ENCODE measurements at regions not wholly inside any gene's neighbourhood (a gene's known extent, or its start where the extent isn't known, plus 50 kb on each side); places are given as distances from the start of the nearest gene placed in this dataset.

DNA sequence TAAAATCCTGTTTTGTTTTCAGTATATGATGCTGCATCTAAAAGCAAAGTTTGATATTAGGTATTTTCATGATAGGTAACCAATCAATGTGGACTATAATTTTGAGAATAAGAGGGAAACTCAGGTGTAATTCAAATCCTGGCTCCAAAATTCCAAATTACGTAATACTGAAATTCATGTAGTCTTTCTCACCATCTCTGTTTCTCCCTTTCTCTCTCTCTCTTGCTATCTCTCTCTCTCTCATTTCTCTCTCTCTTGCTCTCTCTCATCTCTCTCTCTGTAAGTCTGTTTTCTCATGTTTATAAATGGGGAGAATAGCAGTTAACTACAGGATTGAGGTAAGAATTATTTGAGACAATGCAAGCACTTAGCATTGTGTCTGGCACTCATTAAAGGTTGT, 401.1 kb upstream of the TLE4 start:
- Mint-ChIP-seq H3K4me3 (no peak overlapping the region), H3K27me3 (peaks cover 8% of the 10 kb centered on the region), H3K27ac (no peak overlapping the region), H3K4me1 (no peaks in the 10 kb centered on the region), H3K9me3 (peaks cover 7% of the 10 kb centered on the region), H3K36me3 (ENCODE audit: low read depth) (no peaks in the 10 kb centered on the region)
- ChIA-PET CTCF (no interaction called here), POLR2A (no interaction called here)
- intact Hi-C loops (cut with micrococcal nuclease): no loop called here
- ATAC-seq (ENCODE audit: low read depth) (no peak), DNase-seq (no peak)
- TF ChIP-seq, protein P1, sequence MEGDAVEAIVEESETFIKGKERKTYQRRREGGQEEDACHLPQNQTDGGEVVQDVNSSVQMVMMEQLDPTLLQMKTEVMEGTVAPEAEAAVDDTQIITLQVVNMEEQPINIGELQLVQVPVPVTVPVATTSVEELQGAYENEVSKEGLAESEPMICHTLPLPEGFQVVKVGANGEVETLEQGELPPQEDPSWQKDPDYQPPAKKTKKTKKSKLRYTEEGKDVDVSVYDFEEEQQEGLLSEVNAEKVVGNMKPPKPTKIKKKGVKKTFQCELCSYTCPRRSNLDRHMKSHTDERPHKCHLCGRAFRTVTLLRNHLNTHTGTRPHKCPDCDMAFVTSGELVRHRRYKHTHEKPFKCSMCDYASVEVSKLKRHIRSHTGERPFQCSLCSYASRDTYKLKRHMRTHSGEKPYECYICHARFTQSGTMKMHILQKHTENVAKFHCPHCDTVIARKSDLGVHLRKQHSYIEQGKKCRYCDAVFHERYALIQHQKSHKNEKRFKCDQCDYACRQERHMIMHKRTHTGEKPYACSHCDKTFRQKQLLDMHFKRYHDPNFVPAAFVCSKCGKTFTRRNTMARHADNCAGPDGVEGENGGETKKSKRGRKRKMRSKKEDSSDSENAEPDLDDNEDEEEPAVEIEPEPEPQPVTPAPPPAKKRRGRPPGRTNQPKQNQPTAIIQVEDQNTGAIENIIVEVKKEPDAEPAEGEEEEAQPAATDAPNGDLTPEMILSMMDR (IDR thresholded peaks at IDR 0.05): no peak

- CTCF ChIA-PET: no interaction called here
- no peaks in the 10 kb centered on the region for H3K27me3 Mint-ChIP-seq
Measured at GRCh38 chr9:79173932-79174331, 397.8 kb upstream of the TLE4 start.

DNA sequence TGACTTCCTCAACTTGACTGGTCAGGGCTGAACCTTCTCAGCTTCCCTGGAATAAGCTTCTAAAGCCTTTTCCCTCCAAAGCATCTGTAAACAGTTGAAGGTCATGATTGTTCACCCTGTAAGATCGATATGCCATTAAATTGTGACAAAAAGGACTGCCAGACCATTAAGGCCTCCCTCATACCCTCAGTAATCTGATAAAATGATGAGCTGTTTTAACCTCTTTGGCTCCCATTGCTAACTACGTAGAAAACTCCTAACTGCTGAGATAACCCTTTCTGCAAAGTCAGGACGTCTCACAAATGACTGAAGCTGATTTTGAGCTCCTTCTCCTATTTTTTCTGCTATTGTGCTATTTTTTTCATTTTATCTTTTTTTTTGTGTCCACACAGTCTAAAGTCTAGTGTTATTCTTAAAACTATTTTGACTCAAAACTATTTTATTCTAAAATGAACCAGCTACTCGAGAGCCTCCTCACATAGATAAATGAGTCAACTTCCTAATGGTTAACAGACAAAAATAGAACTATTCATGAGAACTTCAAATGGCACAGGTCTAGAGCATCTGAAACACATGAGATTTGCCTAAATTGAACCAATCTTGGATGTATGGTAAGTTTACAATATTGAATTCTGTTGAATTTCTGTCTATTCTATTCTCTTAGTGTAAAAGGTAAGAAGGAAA, 395.6 kb upstream of the TLE4 start:
- POLR2A ChIA-PET: no interaction called here
- H3K27ac Mint-ChIP-seq: no peak overlapping the region
- CTCF ChIA-PET: no interaction called here
- H3K4me1 Mint-ChIP-seq: no peaks in the 10 kb centered on the region
- DNase-seq (no peak), ATAC-seq (ENCODE audit: low read depth) (no peak)
- intact Hi-C loops (cut with micrococcal nuclease): no loop called here
- no peaks in the 10 kb centered on the region for H3K27me3 Mint-ChIP-seq
- TF ChIP-seq, protein P1 (IDR thresholded peaks at IDR 0.05): no peak
- H3K4me3 Mint-ChIP-seq: no peak overlapping the region
- no peaks in the 10 kb centered on the region for H3K36me3 Mint-ChIP-seq (ENCODE audit: low read depth)
- no peaks in the 10 kb centered on the region for H3K9me3 Mint-ChIP-seq

More at GRCh38 chr9:79173932-79174331, 397.8 kb upstream of the TLE4 start:
- Mint-ChIP-seq H3K4me1 (no peaks in the 10 kb centered on the region), H3K36me3 (ENCODE audit: low read depth) (no peaks in the 10 kb centered on the region), H3K27ac (no peak overlapping the region), H3K4me3 (no peak overlapping the region), H3K9me3 (peaks cover 7% of the 10 kb centered on the region)
- TF ChIP-seq, protein P1 (IDR thresholded peaks at IDR 0.05): no peak
- no peak for ATAC-seq (ENCODE audit: low read depth)
- POLR2A ChIA-PET: no interaction called here
- intact Hi-C loops (cut with micrococcal nuclease): no loop called here
- no peak for DNase-seq

DNA sequence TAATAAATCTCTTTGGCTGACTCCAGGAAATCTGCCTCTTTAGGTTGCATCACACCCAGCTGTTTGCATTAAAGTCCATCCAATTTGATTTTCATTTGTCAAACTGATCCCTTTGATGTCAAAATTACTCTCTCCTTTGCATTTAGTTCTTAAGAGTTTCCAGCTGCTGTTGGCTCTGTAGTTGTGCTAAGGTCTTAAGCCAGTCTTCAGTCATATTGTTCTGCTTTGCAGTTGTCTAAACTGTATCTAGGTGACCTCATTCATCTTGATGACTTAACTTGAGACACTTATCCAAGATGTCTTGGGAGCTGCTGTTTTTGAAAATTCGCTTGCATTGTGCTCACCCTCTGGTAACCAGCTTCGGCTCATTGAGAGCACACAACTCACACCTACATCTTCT, 386.9 kb upstream of the TLE4 start:
- POLR2A ChIA-PET: no interaction called here
- CTCF ChIA-PET: no interaction called here
- ATAC-seq (ENCODE audit: low read depth): no peak
- Mint-ChIP-seq H3K36me3 (ENCODE audit: low read depth) (no peaks in the 10 kb centered on the region), H3K27ac (no peak overlapping the region), H3K9me3 (peaks cover 4% of the 10 kb centered on the region), H3K27me3 (peaks cover 2% of the 10 kb centered on the region), H3K4me3 (no peak overlapping the region), H3K4me1 (no peaks in the 10 kb centered on the region)
- TF ChIP-seq, protein P1 (IDR thresholded peaks at IDR 0.05): no peak
- intact Hi-C loops (cut with micrococcal nuclease): no loop called here
- DNase-seq: no peak

DNA sequence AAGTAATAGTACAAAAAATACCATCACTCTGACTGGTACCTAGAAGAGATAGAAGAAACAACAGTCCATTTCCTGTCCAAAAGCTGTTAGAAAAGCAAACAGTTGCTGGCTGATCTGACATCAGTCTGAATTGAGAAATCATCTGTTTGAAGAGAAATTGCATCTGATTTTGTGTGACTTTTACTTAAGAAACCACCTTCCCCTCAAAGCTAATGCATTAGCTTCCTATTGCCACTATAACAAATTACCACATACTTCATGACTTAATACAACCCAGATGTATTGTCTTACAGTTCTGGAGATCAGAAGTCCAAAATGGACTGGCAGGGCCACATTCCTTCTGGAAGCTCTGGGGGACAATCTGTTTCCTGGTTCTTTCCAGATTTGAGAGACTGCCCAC, 385.9 kb upstream of the TLE4 start:
- ChIA-PET POLR2A (no interaction called here), CTCF (no interaction called here)
- Mint-ChIP-seq H3K36me3 (ENCODE audit: low read depth) (no peaks in the 10 kb centered on the region), H3K9me3 (peaks cover 4% of the 10 kb centered on the region), H3K27me3 (peaks cover 2% of the 10 kb centered on the region), H3K4me1 (no peaks in the 10 kb centered on the region), H3K4me3 (no peak overlapping the region), H3K27ac (no peak overlapping the region)
- no peak for DNase-seq
- ATAC-seq (ENCODE audit: low read depth): no peak
- intact Hi-C loops (cut with micrococcal nuclease): no loop called here
- TF ChIP-seq, protein P1 (IDR thresholded peaks at IDR 0.05): no peak
